Loucy (cell line): ENCODE measurements at regions not wholly inside any gene's neighbourhood (a gene's known extent, or its start where the extent isn't known, plus 50 kb on each side); places are given as distances from the start of the nearest gene placed in this dataset.

ENCODE experiments used
- H2AFZ ChIP-seq: fragments of 200-600 bp; sonication (generic); 2 replicates; pipeline ENCODE4 v1.6.0; 2016; ENCODE audit warnings: antibody characterized with exemption, mild to moderate bottlenecking, low read length, moderate library complexity
- H3F3A ChIP-seq: fragments of 200-600 bp; 2 replicates; pipeline ENCODE4 v1.6.0; 2016; ENCODE audit warnings: antibody characterized with exemption, low read depth, mild to moderate bottlenecking
- H3K27me3 ChIP-seq: fragments of 200-600 bp; sonication (generic); 2 replicates; pipeline ENCODE4 v1.6.1; 2014; ENCODE audit warnings: low read length, mild to moderate bottlenecking; ENCODE audit not compliant: insufficient read depth, poor library complexity, severe bottlenecking
- H3K36me3 ChIP-seq: fragments of 200-600 bp; sonication (generic); 2 replicates; pipeline ENCODE4 v1.6.1; 2016; ENCODE audit warnings: low read length; ENCODE audit not compliant: insufficient read depth
- H3K4me1 ChIP-seq: fragments of 200-600 bp; sonication (generic); 2 replicates; pipeline ENCODE4 v1.5.1; 2014; ENCODE audit warnings: low read length, mild to moderate bottlenecking; ENCODE audit not compliant: insufficient read depth, poor library complexity, severe bottlenecking
- H3K4me2 ChIP-seq: fragments of 200-600 bp; sonication (generic); 2 replicates; pipeline ENCODE4 v1.6.0; 2014; ENCODE audit warnings: antibody characterized with exemption, low read length, low read depth, mild to moderate bottlenecking; ENCODE audit not compliant: poor library complexity, severe bottlenecking
- H3K4me3 ChIP-seq: fragments of 200-600 bp; sonication (generic); 2 replicates; pipeline ENCODE4 v1.5.1; 2014; ENCODE audit warnings: low read length, mild to moderate bottlenecking, mixed read lengths; ENCODE audit not compliant: poor library complexity, severe bottlenecking
- H3K79me2 ChIP-seq: fragments of 200-600 bp; sonication (generic); 2 replicates; pipeline ENCODE4 v1.6.1; 2014; ENCODE audit warnings: low read length; ENCODE audit not compliant: insufficient read depth
- H3K9ac ChIP-seq: fragments of 200-600 bp; sonication (generic); 2 replicates; pipeline ENCODE4 v1.6.0; 2014; ENCODE audit warnings: mild to moderate bottlenecking, low read depth, low read length, moderate library complexity; ENCODE audit not compliant: poor library complexity, severe bottlenecking
- H3K9me2 ChIP-seq: fragments of 200-600 bp; sonication (generic); replicated peaks from 2 replicates; pipeline ENCODE4 v1.6.1; 2016; ENCODE audit warnings: low read depth, low read length, mixed read lengths
- H3K9me3 ChIP-seq: fragments of 200-600 bp; sonication (generic); 2 replicates; pipeline ENCODE4 v1.6.1; 2014; ENCODE audit warnings: mild to moderate bottlenecking, antibody characterized with exemption, low read length, low read depth; ENCODE audit not compliant: insufficient read depth
- H4K20me1 ChIP-seq: fragments of 200-600 bp; sonication (generic); 2 replicates; pipeline ENCODE4 v1.6.0; 2014; ENCODE audit warnings: antibody characterized with exemption, low read length, mild to moderate bottlenecking; ENCODE audit not compliant: insufficient read depth, poor library complexity, severe bottlenecking
- CTCF ChIP-seq: fragments of 200-600 bp; sonication (generic); conservative IDR thresholded peaks from 2 replicates; pipeline ENCODE4 v1.5.1; 2014; ENCODE audit warnings: mild to moderate bottlenecking, antibody characterized with exemption, low read length
- EZH2phosphoT487 ChIP-seq: fragments of 200-600 bp; IDR thresholded peaks from 2 replicates; pipeline ENCODE4 v1.6.1; 2018; ENCODE audit warnings: antibody characterized with exemption, mild to moderate bottlenecking, moderate library complexity, borderline replicate concordance

DNA sequence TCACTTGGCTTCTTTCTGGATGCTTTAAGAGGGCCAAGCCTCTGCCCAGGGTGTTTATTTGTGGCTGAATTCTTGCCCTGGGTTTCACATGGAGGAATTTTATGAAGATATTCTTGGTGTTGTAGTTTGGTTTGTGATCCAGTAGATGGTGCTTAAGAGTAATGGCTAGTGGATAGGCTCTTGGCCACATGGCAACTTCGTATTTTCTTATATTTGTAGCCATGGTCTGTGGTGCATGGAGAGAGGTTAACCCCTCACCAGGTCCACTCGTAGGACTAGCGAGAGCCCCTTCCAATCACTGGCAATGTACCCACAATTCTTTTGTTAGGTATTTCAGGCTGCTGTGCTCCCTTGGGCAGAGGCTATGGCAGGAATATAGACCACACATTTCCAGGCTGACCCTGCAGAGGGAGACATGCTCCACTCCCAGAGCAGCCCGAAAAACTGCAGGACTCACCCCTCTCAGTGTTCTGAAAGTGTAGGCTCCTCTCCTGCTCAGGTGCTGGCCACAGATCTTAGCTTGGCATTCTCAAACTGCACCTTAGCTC, 582.1 kb upstream of the SETBP1 start:
- Histone ChIP-seq H3K79me2 (no peaks in the 10 kb centered on the region), H4K20me1 (no peaks in the 10 kb centered on the region), H3K4me3 (no peak overlapping the region), H3K9ac (no peak overlapping the region), H3K36me3 (no peaks in the 10 kb centered on the region), H3K4me2 (no peak overlapping the region), H3K9me3 (no peaks in the 10 kb centered on the region), H3F3A (no peaks in the 10 kb centered on the region), H3K9me2 (no peaks in the 10 kb centered on the region), H3K27me3 (no peaks in the 10 kb centered on the region), H2AFZ (peak overlapping the region; percentile 58; the same call in 1 of the 2 replicates), H3K4me1 (peaks cover 7% of the 10 kb centered on the region)
- TF ChIP-seq CTCF (peak; percentile 84), EZH2phosphoT487 (no peak)

DNA sequence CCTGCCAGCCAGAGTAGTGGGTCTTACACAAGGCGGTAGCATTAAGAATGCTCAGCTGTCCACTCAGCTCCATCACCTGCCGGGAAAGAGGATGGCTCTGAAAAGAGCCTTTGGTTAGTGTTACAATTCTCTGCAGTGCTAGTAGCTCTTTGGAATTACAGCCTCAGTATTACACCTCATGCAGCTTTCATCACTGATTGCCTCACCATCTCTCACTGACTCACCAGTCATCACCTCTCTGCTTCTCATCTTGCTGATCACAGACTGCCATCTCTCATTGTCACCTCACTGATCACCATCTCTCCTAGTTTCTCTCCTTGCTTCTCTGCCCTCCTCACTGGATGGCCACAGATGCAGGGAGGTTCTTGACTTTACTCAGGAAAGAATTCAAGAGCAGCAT, 573.5 kb upstream of the SETBP1 start:
- no peaks in the 10 kb centered on the region for H3K27me3 ChIP-seq
- H3K4me3 ChIP-seq = no peak overlapping the region
- no peak overlapping the region for H2AFZ ChIP-seq
- no peak for TF ChIP-seq CTCF
- no peaks in the 10 kb centered on the region for H3K9me3 ChIP-seq
- H4K20me1 ChIP-seq = no peaks in the 10 kb centered on the region
- no peaks in the 10 kb centered on the region for H3F3A ChIP-seq
- no peaks in the 10 kb centered on the region for H3K36me3 ChIP-seq
- no peaks in the 10 kb centered on the region for H3K4me1 ChIP-seq
- no peaks in the 10 kb centered on the region for H3K9me2 ChIP-seq
- no peak overlapping the region for H3K9ac ChIP-seq
- no peak overlapping the region for H3K4me2 ChIP-seq
- no peaks in the 10 kb centered on the region for H3K79me2 ChIP-seq

GRCh38 chr18:44111337-44111736, 569.4 kb upstream of the SETBP1 start:
- TF ChIP-seq EZH2phosphoT487 (no peak), CTCF (no peak)
- Histone ChIP-seq H3K36me3 (no peaks in the 10 kb centered on the region), H3K4me2 (no peak overlapping the region), H2AFZ (no peak overlapping the region), H3F3A (no peaks in the 10 kb centered on the region), H3K9me2 (no peaks in the 10 kb centered on the region), H3K4me1 (no peaks in the 10 kb centered on the region), H3K79me2 (no peaks in the 10 kb centered on the region), H3K4me3 (no peak overlapping the region), H3K27me3 (no peaks in the 10 kb centered on the region), H3K9me3 (no peaks in the 10 kb centered on the region), H4K20me1 (no peaks in the 10 kb centered on the region), H3K9ac (no peak overlapping the region)
